Activated naive CD4-positive, alpha-beta T cell treated with anti-CD3 and anti-CD28 coated beads, Interleukin-2, amount 50 U/mL, for 24 hours (primary cell): ENCODE measurements at regions not wholly inside any gene's neighbourhood (a gene's known extent, or its start where the extent isn't known, plus 50 kb on each side); places are given as distances from the start of the nearest gene placed in this dataset.

Source experiments
- H3K27ac Mint-ChIP-seq: one replicate; pipeline ENCODE4 v1.8.0; 2021; ENCODE audit warnings: mild to moderate bottlenecking, mixed read lengths
- H3K27me3 Mint-ChIP-seq: one replicate; pipeline ENCODE4 v1.8.0; 2021; ENCODE audit warnings: mixed read lengths
- H3K36me3 Mint-ChIP-seq: one replicate; pipeline ENCODE4 v1.8.0; 2021; ENCODE audit warnings: mixed read lengths
- H3K4me1 Mint-ChIP-seq: one replicate; pipeline ENCODE4 v1.8.0; 2021; ENCODE audit warnings: mixed read lengths
- H3K4me3 Mint-ChIP-seq: one replicate; pipeline ENCODE4 v1.8.0; 2021; ENCODE audit warnings: mild to moderate bottlenecking, mixed read lengths
- H3K9me3 Mint-ChIP-seq: one replicate; pipeline ENCODE4 v1.8.0; 2021; ENCODE audit warnings: mixed read lengths

GRCh38 chr3:28912120-28912885 lies 368.6 kb upstream of the RBMS3 start:
- Mint-ChIP-seq H3K4me1 (no peaks in the 10 kb centered on the region), H3K4me3 (no peak overlapping the region), H3K9me3 (no peaks in the 10 kb centered on the region), H3K27ac (no peak overlapping the region), H3K27me3 (no peaks in the 10 kb centered on the region), H3K36me3 (no peaks in the 10 kb centered on the region)

DNA sequence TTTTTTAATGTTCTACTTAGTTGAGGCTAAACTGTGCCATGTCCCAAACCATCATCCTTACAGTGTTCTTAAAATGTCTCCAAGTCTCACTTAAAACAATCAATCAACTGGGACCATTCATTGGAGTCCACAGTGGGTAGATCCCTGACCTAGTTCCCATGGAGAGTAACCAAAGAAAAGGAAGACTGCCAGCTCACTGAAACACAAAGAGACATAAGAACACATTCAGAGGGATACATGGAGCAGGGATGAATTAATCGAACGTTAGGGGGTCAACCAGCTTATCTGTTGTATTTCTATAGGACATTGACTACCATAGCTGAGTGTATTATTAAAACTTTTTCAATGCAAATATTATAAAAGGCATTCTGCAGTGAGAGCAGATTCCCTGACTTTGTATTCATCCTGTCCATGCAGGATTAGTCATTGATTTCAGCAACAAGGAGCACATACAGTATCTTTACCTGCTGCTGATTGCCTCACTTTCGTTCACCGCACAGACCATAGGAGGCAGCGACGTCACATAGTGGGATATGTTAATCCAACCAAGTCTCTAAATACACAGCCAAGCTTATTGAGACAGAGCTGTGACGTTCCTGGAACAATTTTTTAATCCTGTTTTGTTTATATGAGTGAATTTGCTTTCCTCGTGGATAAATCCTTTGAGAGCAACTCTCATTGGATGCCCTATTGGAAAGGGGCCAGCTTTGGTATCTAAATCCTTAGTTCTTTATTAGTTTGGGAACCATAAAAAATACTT lies 364.9 kb upstream of the RBMS3 start:
- H3K27ac Mint-ChIP-seq, result no peak overlapping the region
- no peak overlapping the region for H3K4me3 Mint-ChIP-seq
- no peaks in the 10 kb centered on the region for H3K27me3 Mint-ChIP-seq
- no peaks in the 10 kb centered on the region for H3K36me3 Mint-ChIP-seq
- no peaks in the 10 kb centered on the region for H3K4me1 Mint-ChIP-seq
- no peaks in the 10 kb centered on the region for H3K9me3 Mint-ChIP-seq

- Mint-ChIP-seq H3K4me1 (no peaks in the 10 kb centered on the region), H3K36me3 (no peaks in the 10 kb centered on the region), H3K27ac (no peak overlapping the region), H3K4me3 (no peak overlapping the region), H3K27me3 (no peaks in the 10 kb centered on the region), H3K9me3 (no peaks in the 10 kb centered on the region)
These were observed 364.0 kb upstream of the RBMS3 start for GRCh38 chr3:28916713-28917499.

DNA sequence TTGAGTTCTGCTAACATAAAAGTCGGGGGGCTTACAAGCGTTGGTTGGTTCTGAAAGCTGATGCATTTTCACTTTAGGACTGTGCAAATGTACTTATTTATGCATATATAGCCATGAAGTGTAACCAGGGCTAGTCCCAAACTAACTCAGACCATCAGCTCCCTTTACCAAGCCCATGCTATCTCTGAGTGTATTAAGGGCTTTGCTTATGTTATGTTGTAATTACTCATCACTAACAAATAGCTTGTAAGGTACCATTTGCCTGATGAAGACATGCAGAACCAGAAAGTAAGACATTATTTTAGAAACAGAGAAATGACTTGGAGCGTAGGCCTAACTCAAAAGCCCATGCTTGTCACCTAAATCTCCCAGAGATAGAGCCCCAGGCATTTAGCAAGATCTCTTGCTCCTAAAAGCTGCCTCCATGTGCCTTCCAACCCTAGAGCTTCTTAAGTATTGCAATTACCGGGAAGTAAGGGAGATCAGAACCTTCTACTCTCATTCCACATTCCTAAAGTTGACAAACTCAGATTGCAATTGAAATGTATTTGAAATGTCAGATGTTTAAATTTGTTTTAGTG lies 362.9 kb upstream of the RBMS3 start:
- Mint-ChIP-seq H3K36me3 (no peaks in the 10 kb centered on the region), H3K9me3 (no peaks in the 10 kb centered on the region), H3K27ac (no peak overlapping the region), H3K27me3 (no peaks in the 10 kb centered on the region), H3K4me3 (no peak overlapping the region), H3K4me1 (no peaks in the 10 kb centered on the region)

DNA sequence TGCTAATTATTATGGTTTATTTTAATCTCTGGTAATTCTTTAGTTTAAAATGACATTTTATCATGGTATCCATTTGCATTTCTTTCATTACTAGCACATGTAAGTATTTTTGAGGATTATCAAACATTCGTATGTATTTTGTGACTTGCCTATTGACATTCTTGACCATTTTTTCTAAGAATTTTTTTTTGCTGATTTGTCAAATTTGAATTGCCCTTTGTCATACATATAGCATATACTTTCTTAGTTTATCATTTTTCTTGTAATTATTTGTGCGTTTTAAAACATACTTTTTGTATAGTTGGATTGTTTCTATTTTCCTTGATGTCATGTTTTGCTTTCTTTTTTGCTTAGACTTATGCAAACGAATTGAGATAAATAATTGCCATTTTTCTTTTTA lies 358.5 kb upstream of the RBMS3 start:
- no peak overlapping the region for H3K27ac Mint-ChIP-seq

GRCh38 chr3:28923994-28924393 lies 356.9 kb upstream of the RBMS3 start:
- H3K4me1 Mint-ChIP-seq, result no peaks in the 10 kb centered on the region
- no peaks in the 10 kb centered on the region for H3K9me3 Mint-ChIP-seq
- H3K27me3 Mint-ChIP-seq, result no peaks in the 10 kb centered on the region
- no peaks in the 10 kb centered on the region for H3K36me3 Mint-ChIP-seq
- H3K4me3 Mint-ChIP-seq, result no peak overlapping the region
- no peak overlapping the region for H3K27ac Mint-ChIP-seq

More for the DNA sequence above, 358.5 kb upstream of the RBMS3 start:
- H3K36me3 Mint-ChIP-seq, result no peaks in the 10 kb centered on the region
- H3K4me3 Mint-ChIP-seq, result no peak overlapping the region
- no peaks in the 10 kb centered on the region for H3K9me3 Mint-ChIP-seq
- no peaks in the 10 kb centered on the region for H3K27me3 Mint-ChIP-seq
- H3K4me1 Mint-ChIP-seq, result no peaks in the 10 kb centered on the region

DNA sequence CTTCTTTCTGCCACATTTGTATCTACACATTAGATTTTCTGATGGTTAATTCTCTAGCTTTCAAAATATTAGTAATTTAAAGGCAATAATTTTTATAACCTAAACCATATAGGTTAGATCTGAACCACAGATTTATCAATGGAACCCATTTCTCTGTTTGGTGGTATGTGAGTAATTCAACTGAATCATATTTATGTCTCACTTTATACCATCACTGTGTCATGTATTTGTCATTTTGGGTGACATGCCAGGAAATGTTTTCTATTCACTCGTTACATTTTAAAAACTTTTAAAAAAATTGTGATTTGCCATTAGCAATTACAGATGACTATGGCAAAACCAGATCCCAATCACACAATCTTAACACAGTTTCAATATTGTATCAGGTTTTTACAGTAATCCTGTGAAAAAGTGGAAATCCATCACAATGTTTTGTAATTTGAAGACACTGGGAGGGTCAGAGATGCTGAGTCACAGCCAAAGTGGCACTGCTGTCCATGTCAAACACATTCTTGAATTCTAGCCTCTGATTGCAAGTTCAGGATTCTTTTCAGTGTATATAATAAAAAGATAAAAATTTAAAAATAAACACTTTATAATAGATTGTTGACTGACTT lies 356.0 kb upstream of the RBMS3 start:
- Mint-ChIP-seq H3K27ac (no peak overlapping the region), H3K27me3 (no peaks in the 10 kb centered on the region), H3K4me3 (no peak overlapping the region), H3K9me3 (no peaks in the 10 kb centered on the region), H3K36me3 (no peaks in the 10 kb centered on the region), H3K4me1 (no peaks in the 10 kb centered on the region)

GRCh38 chr3:28933337-28933736 lies 347.5 kb upstream of the RBMS3 start:
- Mint-ChIP-seq H3K4me1 (no peaks in the 10 kb centered on the region), H3K9me3 (no peaks in the 10 kb centered on the region), H3K36me3 (no peaks in the 10 kb centered on the region), H3K27ac (no peak overlapping the region), H3K27me3 (no peaks in the 10 kb centered on the region), H3K4me3 (no peak overlapping the region)

- H3K4me3 Mint-ChIP-seq, result no peak overlapping the region
- H3K27ac Mint-ChIP-seq, result no peak overlapping the region
- no peaks in the 10 kb centered on the region for H3K36me3 Mint-ChIP-seq
- H3K9me3 Mint-ChIP-seq, result no peaks in the 10 kb centered on the region
- H3K4me1 Mint-ChIP-seq, result no peaks in the 10 kb centered on the region
- no peaks in the 10 kb centered on the region for H3K27me3 Mint-ChIP-seq
These were observed 346.6 kb upstream of the RBMS3 start for GRCh38 chr3:28934126-28934813.

DNA sequence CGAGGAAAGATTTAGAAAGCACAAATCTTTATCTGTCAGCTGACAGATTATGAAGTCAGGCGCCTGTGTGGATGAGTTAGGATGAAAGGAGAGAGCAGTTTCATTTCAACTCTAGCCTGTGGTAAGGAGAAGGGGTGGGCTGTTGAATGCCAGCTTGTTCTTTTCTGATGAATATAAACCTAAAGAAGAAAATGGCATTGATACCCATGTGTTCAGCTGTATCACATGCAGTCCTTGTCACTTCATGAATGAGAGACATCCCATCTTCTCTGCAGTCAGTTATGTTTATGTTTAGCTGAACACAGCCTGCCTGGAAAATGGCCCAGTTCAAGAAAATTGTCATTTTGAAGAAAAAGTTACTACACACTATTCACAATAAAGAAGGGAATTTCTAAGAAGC lies 345.7 kb upstream of the RBMS3 start:
- no peak overlapping the region for H3K4me3 Mint-ChIP-seq
- H3K4me1 Mint-ChIP-seq, result no peaks in the 10 kb centered on the region
- no peaks in the 10 kb centered on the region for H3K36me3 Mint-ChIP-seq
- H3K27me3 Mint-ChIP-seq, result no peaks in the 10 kb centered on the region
- H3K9me3 Mint-ChIP-seq, result no peaks in the 10 kb centered on the region
- no peak overlapping the region for H3K27ac Mint-ChIP-seq

- H3K36me3 Mint-ChIP-seq, result no peaks in the 10 kb centered on the region
- no peaks in the 10 kb centered on the region for H3K27me3 Mint-ChIP-seq
- H3K9me3 Mint-ChIP-seq, result no peaks in the 10 kb centered on the region
- no peaks in the 10 kb centered on the region for H3K4me1 Mint-ChIP-seq
- H3K27ac Mint-ChIP-seq, result no peak overlapping the region
- no peak overlapping the region for H3K4me3 Mint-ChIP-seq
These were observed 344.7 kb upstream of the RBMS3 start for GRCh38 chr3:28936154-28936553.

DNA sequence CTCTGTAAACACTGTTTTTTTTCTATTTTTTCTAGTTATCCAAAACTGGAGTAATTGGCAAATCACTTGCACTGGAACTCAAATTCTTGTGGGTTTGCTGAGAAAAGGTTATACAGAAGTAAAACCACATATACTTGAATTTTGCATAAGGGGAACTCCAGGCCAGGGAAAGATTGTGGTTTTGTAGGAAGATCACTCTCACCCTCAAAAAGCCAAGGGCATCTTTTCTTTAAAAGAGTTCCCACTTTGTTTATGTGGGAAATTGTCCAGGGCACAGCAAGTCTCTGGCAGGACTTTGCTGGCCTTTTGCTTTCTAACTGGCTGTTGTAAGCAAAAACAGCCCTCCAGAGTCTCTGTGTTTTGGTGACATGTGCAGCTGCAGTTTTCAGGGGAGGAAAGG lies 340.3 kb upstream of the RBMS3 start:
- H3K4me1 Mint-ChIP-seq, result no peaks in the 10 kb centered on the region

GRCh38 chr3:28940994-28941393 lies 339.9 kb upstream of the RBMS3 start:
- H3K36me3 Mint-ChIP-seq, result no peaks in the 10 kb centered on the region
- H3K9me3 Mint-ChIP-seq, result no peaks in the 10 kb centered on the region
- H3K27ac Mint-ChIP-seq, result no peak overlapping the region
- no peak overlapping the region for H3K4me3 Mint-ChIP-seq
- H3K4me1 Mint-ChIP-seq, result no peaks in the 10 kb centered on the region
- H3K27me3 Mint-ChIP-seq, result no peaks in the 10 kb centered on the region

More for the DNA sequence above, 340.3 kb upstream of the RBMS3 start:
- Mint-ChIP-seq H3K4me3 (no peak overlapping the region), H3K27me3 (no peaks in the 10 kb centered on the region), H3K36me3 (no peaks in the 10 kb centered on the region), H3K27ac (no peak overlapping the region), H3K9me3 (no peaks in the 10 kb centered on the region)

GRCh38 chr3:28947061-28947460 lies 333.8 kb upstream of the RBMS3 start:
- Mint-ChIP-seq H3K4me3 (no peak overlapping the region), H3K9me3 (no peaks in the 10 kb centered on the region), H3K27me3 (no peaks in the 10 kb centered on the region), H3K4me1 (no peaks in the 10 kb centered on the region), H3K27ac (no peak overlapping the region), H3K36me3 (no peaks in the 10 kb centered on the region)

- Mint-ChIP-seq H3K27me3 (no peaks in the 10 kb centered on the region), H3K27ac (no peak overlapping the region), H3K4me1 (no peaks in the 10 kb centered on the region), H3K4me3 (no peak overlapping the region), H3K36me3 (no peaks in the 10 kb centered on the region), H3K9me3 (no peaks in the 10 kb centered on the region)
These were observed 333.1 kb upstream of the RBMS3 start for GRCh38 chr3:28947751-28948150.
